HG02642 (cell line): ENCODE measurements at regions not wholly inside any gene's neighbourhood (a gene's known extent, or its start where the extent isn't known, plus 50 kb on each side); places are given as distances from the start of the nearest gene placed in this dataset.

Experiments
- ATAC-seq: cut with Tn5 transposase; IDR thresholded peaks from one replicate; pipeline ENCODE4 v1.9.1; 2021; ENCODE audit warnings: mild to moderate bottlenecking; ENCODE audit not compliant: unreplicated experiment, poor library complexity

DNA sequence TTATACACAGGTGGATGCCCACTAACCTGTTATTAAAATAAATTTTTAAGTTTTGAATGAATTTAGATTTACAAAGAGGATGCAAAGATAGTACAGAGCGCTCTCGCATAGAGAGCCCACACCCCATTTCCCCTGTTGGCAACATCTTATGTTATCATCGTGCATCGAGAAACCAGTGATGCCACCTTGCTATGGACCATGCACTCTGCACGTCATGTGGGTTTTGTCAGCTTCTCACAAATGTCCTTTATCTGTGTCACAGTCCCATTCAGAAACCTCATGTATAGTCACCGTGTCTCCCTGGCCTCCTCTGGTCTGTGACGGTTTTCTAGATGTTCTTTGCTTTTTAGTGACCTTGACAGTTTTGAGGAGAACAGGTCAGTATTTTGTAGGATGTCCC lies 60.0 kb downstream of the ING1 start:
- ATAC-seq: no peak

DNA sequence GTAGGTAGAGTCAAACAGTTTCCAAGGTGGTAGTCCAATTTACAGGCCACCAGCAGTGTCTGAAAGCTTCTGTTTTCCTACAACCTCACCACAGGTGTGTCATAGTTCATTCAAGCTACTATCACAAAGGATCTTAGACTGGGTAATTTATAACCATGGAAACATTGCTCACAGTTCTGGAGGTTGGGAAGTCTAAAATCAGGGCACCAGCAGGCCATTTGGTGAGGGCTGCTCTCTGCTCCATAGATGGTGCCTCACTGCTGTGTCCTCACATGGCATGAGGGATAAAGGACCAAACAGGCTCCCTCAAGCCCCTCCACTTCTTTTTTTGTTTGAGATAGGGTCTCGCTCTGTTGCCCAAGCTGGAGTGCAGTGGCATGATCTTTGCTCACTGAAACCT lies 60.6 kb downstream of the ING1 start:
- no peak for ATAC-seq

GRCh38 chr13:110774490-110774889 lies 61.0 kb downstream of the ING1 start:
- no peak for ATAC-seq

DNA sequence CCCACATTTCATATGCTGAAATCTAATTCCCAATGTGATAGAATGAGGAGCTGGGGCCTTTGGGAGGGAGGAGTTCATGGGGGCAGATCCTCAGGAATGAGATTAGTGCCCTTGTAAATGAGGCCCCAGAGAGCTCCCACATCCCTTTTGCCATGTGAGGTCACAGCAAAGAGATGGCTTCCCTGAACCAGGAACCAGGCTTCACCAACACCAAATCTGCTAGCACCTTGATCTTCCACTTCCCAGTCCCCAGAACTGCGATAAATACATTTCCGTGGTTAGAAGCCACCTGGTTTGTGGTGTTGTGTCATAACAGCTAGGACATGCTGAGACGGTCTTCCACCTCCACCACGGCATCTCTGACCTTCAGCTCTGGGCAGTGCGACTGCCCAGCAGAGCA lies 62.1 kb downstream of the ING1 start:
- no peak for ATAC-seq

DNA sequence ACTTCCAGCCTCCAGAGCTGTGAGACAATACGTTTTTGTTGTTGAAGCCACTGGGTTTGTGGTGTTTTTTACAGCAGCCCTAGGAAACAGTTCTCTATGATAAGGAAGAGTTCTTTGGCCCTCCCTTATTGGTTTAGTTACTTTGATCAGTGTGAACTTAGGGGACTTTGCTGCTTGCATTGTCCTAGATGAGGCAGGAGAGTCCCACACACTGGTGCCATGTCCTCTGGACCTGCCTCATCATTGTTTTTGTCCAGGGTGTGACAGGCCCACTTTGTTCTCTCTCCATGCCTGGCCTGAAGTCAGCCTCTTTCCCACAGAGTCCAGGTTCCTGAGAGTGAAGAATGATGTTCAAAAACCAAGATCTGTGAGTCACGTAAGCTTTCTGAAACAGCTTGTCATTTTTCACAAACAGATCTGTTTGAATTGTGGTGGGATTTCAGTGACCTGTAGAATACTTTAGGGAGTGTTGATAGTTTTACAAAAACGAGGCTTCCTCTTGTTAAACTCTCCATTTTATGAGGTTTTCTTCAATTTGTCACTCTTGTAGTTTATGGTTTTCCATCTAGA lies 63.8 kb downstream of the ING1 start:
- no peak for ATAC-seq

- no peak for ATAC-seq
These were observed 65.5 kb downstream of the ING1 start for GRCh38 chr13:110779022-110779421.

GRCh38 chr13:110780422-110780821 lies 66.9 kb downstream of the ING1 start:
- no peak for ATAC-seq

DNA sequence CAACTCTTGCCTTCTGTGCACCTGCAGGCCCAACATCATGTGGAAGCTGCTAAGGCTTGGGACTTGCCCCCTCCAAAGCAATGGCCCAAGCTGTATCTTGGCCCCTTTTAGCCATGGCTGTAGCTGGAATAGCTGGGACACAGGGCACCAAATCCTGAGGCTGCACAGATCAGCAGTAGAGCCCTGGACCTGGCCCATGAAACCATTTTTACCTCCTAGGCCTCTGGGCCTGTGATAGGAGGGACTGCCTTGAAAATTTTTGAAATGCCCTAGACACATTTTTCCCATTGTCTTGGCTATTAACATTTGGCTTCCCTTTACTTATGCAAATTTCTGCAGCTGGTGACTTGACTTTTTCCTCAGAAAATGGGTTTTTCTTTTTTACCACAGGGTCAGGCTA lies 68.7 kb downstream of the ING1 start:
- no peak for ATAC-seq

- ATAC-seq: no peak
These were observed 71.2 kb downstream of the ING1 start for GRCh38 chr13:110784704-110785103.

DNA sequence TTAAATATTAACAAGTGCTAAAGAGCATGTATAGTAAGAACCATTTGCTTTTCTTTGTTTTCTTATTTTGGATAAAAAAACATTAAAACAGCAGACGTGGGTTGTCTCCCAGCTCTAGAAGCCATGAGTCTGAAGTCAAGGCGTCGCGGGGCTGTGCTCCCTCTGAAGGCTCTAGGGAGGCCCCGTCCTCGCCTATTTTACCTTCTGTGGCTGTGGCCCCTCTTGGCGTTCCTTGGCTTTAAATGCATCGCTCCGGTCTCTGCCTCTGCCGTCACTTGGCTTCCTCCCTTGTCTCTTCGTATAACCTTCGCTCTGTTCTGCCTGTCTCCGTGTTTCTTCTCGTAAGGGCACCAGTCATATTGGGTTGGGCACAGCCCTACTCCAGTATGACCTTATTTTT lies 75.3 kb downstream of the ING1 start:
- no peak for ATAC-seq

GRCh38 chr13:110789871-110790270 lies 76.4 kb downstream of the ING1 start:
- no peak for ATAC-seq

- ATAC-seq: no peak
These were observed 76.9 kb downstream of the ING1 start for GRCh38 chr13:110790371-110790770.

DNA sequence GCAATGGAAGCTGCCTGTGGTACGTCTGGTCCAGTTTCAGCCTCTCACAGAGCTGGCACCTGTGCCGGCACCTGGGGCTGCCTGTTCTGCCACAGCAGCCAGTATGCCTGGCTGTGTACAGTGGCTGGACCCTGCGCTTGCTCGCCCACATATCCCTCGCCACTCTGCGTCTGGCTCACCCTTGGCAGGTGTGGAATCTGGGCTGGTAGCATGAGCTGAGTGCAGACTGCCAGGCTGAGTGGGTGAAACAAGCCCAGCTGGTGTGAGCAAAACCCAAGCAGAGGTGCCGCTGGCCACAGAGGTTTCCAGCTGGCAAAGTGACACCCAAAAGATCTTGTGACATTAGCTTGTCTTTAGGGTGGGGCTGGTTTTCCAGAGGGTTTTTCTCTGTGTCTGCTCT lies 80.7 kb downstream of the ING1 start:
- ATAC-seq: no peak

GRCh38 chr13:110797230-110797877 lies 83.9 kb downstream of the ING1 start:
- ATAC-seq: no peak

GRCh38 chr13:110798081-110798994 lies 84.8 kb downstream of the ING1 start:
- ATAC-seq: no peak

- ATAC-seq: no peak
These were observed 86.0 kb downstream of the ING1 start for GRCh38 chr13:110799246-110800236.

DNA sequence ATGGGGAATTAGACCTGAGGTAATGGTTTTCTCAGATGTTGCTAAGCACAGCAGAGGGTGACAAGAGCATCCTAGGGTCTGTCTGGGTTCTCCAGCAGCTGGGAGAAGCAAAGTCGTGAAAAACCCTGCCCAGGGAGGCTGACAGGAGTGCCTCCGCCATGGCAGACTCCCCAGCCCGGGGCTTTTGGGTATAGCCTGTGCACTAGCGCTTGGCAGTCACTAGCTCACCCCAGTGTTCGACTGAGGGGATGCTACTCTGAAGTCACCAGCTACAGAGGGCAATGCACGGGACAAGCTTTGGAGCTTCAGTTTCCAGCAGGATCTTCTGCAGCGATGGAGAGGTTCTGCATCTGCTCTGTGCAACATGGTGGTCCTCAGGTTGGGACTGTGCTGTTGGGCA lies 87.5 kb downstream of the ING1 start:
- ATAC-seq: no peak

DNA sequence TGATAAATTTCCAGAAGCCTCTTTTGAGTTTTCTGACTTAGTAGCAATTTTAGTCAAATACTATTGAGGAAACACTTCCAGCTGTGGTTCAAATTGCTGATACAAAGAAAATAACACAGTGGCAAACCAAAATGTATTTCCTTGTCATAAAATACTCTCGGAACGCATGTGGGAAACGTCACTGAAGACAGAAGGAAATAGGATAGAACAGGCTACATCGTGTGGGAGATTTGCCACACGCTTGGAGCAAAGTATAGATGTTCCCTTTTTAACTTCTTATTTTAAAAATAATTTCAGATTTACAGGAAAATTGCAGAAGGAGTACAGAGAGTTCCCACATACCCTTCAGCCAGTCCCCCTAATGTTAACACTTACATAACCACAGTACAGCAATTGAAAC lies 88.8 kb downstream of the ING1 start:
- no peak for ATAC-seq

DNA sequence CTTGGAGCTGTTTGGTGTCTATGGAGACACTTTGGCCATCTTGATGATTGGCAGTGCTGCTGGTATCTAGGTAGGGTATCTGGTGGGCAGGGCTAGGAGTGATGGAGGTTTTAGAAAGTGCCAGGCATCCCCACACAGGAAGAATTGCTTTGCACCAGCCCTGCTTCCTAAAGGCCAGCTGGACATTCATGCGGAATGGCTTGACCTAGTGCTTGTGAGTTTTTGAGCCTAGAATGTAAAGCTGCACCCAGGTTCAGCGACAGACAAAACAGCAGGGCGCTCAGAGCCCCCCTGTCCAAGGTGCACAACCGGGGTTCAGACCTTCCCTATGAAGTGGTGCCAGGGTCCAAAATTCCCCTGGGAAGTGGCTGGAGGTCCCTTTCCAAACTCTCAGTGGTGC lies 93.1 kb downstream of the ING1 start:
- no peak for ATAC-seq

- ATAC-seq: no peak
These were observed 94.0 kb downstream of the ING1 start for GRCh38 chr13:110807546-110807945.
